ENCODE measurements at regions not wholly inside any gene's neighbourhood (a gene's known extent, or its start where the extent isn't known, plus 50 kb on each side); places are given as distances from the start of the nearest gene placed in this dataset.

DNA sequence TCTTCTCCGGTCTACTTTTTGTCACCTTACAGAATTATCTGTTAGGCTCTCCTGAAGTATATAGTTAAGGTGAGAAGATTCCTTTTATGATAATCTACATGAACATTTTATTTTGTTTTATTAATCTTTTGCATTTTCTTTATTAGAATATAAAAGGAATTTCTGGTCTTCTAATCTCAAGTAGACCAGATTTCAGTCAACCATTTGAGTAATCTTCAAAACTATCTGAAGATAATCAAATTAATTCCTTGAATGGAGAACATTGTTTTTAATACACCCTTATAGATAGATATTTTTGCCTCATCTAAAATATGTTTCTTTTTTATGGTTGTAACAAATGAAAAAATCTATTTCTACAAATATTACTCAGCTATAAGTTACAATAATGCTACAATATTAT, 381.7 kb upstream of the PCDH20 start:
- Histone ChIP-seq H2BK5ac (ENCODE audit: low read depth, low read length, poor library complexity) (no peak overlapping the region), H3K79me2 (ENCODE audit: control insufficient read depth, insufficient read depth, low read length, poor library complexity) (no peaks in the 10 kb centered on the region), H3K36me3 (ENCODE audit: control insufficient read depth in 1 of 2, insufficient read depth in 2 of 2, low read length in 2 of 2) (no peaks in the 10 kb centered on the region), H3K27ac (ENCODE audit: low read depth, low read length) (no peak overlapping the region), H3K27me3 (ENCODE audit: insufficient read depth, low read length) (no peaks in the 10 kb centered on the region), H4K12ac (ENCODE audit: low read depth, low read length) (no peak overlapping the region), H3K4me3 (ENCODE audit: low read depth, low read length) (no peak overlapping the region), H3K9ac (ENCODE audit: low read length) (no peak overlapping the region), H3K79me1 (ENCODE audit: low read length) (no peaks in the 10 kb centered on the region), H3K18ac (ENCODE audit: low read length) (no peak overlapping the region), H3K4ac (ENCODE audit: low read depth, low read length) (no peak overlapping the region), H2BK120ac (ENCODE audit: insufficient read depth, low read length, poor library complexity) (no peak overlapping the region), H3K4me2 (ENCODE audit: low read length) (no peak overlapping the region), H3K23ac (ENCODE audit: low read length) (no peak overlapping the region), H2AK5ac (ENCODE audit: low read length) (no peak overlapping the region), H4K91ac (ENCODE audit: low read depth, low read length) (no peak overlapping the region), H3K4me1 (ENCODE audit: control insufficient read depth in 1 of 2, insufficient read depth in 2 of 2, low read length in 2 of 2) (no peaks in the 10 kb centered on the region), H2AFZ (ENCODE audit: insufficient read depth, low read length, poor library complexity) (no peak overlapping the region), H4K8ac (ENCODE audit: low read depth, low read length) (no peak overlapping the region), H2BK12ac (ENCODE audit: low read length) (no peak overlapping the region), H3K14ac (ENCODE audit: low read length) (no peak overlapping the region), H3K9me3 (ENCODE audit: insufficient read depth, low read depth, low read length) (no peaks in the 10 kb centered on the region)
- no CpG with 5 or more reads among the region's 1 CpG for WGBS (ENCODE audit: extremely low coverage, insufficient coverage, insufficient read length)
- DNase-seq = no peak

DNA sequence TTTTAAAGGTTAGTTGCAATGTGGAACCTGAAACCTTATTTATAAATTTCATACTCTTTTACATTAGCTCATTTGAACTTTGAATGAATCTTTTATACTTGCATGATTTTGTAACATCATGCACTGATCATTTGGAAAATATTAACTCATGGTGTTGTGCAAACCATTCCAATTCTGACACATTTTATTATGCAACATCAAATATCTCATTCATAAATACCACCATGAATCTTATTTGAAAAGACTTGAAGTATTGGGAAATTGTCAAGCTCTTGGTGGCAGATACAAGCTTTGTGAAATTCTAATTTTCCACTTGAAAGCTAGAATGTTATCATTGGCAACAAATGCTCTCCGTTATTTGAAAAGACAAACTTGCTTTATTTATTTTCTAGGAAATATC, 379.9 kb upstream of the PCDH20 start:
- H4K8ac ChIP-seq (ENCODE audit: low read depth, low read length) = no peak overlapping the region
- H2BK12ac ChIP-seq (ENCODE audit: low read length) = no peak overlapping the region
- WGBS (ENCODE audit: extremely low coverage, insufficient coverage, insufficient read length) = no CpG with 5 or more reads among the region's 1 CpG
- no peaks in the 10 kb centered on the region for H3K79me2 ChIP-seq (ENCODE audit: control insufficient read depth, insufficient read depth, low read length, poor library complexity)
- no peak overlapping the region for H2AK5ac ChIP-seq (ENCODE audit: low read length)
- H3K4me3 ChIP-seq (ENCODE audit: low read depth, low read length) = no peak overlapping the region
- no peak overlapping the region for H3K27ac ChIP-seq (ENCODE audit: low read depth, low read length)
- no peaks in the 10 kb centered on the region for H3K36me3 ChIP-seq (ENCODE audit: control insufficient read depth in 1 of 2, insufficient read depth in 2 of 2, low read length in 2 of 2)
- no peak overlapping the region for H4K12ac ChIP-seq (ENCODE audit: low read depth, low read length)
- H2BK120ac ChIP-seq (ENCODE audit: insufficient read depth, low read length, poor library complexity) = no peak overlapping the region
- no peak overlapping the region for H3K18ac ChIP-seq (ENCODE audit: low read length)
- no peak overlapping the region for H2BK5ac ChIP-seq (ENCODE audit: low read depth, low read length, poor library complexity)
- H2AFZ ChIP-seq (ENCODE audit: insufficient read depth, low read length, poor library complexity) = no peak overlapping the region
- H3K4me2 ChIP-seq (ENCODE audit: low read length) = no peak overlapping the region
- no peak overlapping the region for H3K14ac ChIP-seq (ENCODE audit: low read length)
- H3K79me1 ChIP-seq (ENCODE audit: low read length) = no peaks in the 10 kb centered on the region
- no peaks in the 10 kb centered on the region for H3K4me1 ChIP-seq (ENCODE audit: control insufficient read depth in 1 of 2, insufficient read depth in 2 of 2, low read length in 2 of 2)
- DNase-seq = no peak
- H3K9ac ChIP-seq (ENCODE audit: low read length) = no peak overlapping the region
- H3K9me3 ChIP-seq (ENCODE audit: insufficient read depth, low read depth, low read length) = no peaks in the 10 kb centered on the region
- H3K27me3 ChIP-seq (ENCODE audit: insufficient read depth, low read length) = no peaks in the 10 kb centered on the region
- no peak overlapping the region for H3K23ac ChIP-seq (ENCODE audit: low read length)
- no peak overlapping the region for H4K91ac ChIP-seq (ENCODE audit: low read depth, low read length)
- no peak overlapping the region for H3K4ac ChIP-seq (ENCODE audit: low read depth, low read length)

DNA sequence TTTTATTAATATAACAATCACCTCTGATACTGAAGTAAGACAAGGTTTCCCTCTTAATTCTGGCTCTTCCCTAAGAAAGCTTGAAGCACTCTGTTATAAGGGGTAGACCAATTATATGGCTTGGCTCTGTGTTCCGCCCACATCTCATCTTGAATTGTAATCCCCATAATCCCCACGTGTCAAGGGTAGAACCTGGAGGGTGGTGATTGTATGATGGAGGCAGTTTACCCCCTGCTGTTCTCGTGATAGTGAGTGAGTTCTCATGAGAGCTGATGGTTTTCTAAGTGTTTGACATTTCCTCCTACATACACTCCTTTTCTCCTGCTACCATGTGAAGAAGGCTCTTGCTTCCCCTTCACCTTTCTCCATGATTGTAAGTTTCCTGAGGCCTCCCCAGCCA, 363.8 kb upstream of the PCDH20 start:
- Histone ChIP-seq H3K4me2 (ENCODE audit: low read length) (no peak overlapping the region), H4K12ac (ENCODE audit: low read depth, low read length) (no peak overlapping the region), H3K27me3 (ENCODE audit: insufficient read depth, low read length) (no peaks in the 10 kb centered on the region), H3K79me1 (ENCODE audit: low read length) (no peaks in the 10 kb centered on the region), H3K9me3 (ENCODE audit: insufficient read depth, low read depth, low read length) (no peaks in the 10 kb centered on the region), H3K4me1 (ENCODE audit: control insufficient read depth in 1 of 2, insufficient read depth in 2 of 2, low read length in 2 of 2) (no peaks in the 10 kb centered on the region), H2AFZ (ENCODE audit: insufficient read depth, low read length, poor library complexity) (no peak overlapping the region), H2BK12ac (ENCODE audit: low read length) (no peak overlapping the region), H3K9ac (ENCODE audit: low read length) (no peak overlapping the region), H2BK120ac (ENCODE audit: insufficient read depth, low read length, poor library complexity) (no peak overlapping the region), H3K36me3 (ENCODE audit: control insufficient read depth in 1 of 2, insufficient read depth in 2 of 2, low read length in 2 of 2) (no peaks in the 10 kb centered on the region), H3K14ac (ENCODE audit: low read length) (no peak overlapping the region), H4K91ac (ENCODE audit: low read depth, low read length) (no peak overlapping the region), H3K27ac (ENCODE audit: low read depth, low read length) (no peak overlapping the region), H2AK5ac (ENCODE audit: low read length) (no peak overlapping the region), H3K4me3 (ENCODE audit: low read depth, low read length) (no peak overlapping the region), H3K4ac (ENCODE audit: low read depth, low read length) (no peak overlapping the region), H3K23ac (ENCODE audit: low read length) (no peak overlapping the region), H3K79me2 (ENCODE audit: control insufficient read depth, insufficient read depth, low read length, poor library complexity) (no peaks in the 10 kb centered on the region), H4K8ac (ENCODE audit: low read depth, low read length) (no peak overlapping the region), H3K18ac (ENCODE audit: low read length) (no peak overlapping the region), H2BK5ac (ENCODE audit: low read depth, low read length, poor library complexity) (no peak overlapping the region)
- WGBS (ENCODE audit: extremely low coverage, insufficient coverage, insufficient read length) = no CpG with 5 or more reads among the region's 3 CpGs
- DNase-seq = no peak

DNA sequence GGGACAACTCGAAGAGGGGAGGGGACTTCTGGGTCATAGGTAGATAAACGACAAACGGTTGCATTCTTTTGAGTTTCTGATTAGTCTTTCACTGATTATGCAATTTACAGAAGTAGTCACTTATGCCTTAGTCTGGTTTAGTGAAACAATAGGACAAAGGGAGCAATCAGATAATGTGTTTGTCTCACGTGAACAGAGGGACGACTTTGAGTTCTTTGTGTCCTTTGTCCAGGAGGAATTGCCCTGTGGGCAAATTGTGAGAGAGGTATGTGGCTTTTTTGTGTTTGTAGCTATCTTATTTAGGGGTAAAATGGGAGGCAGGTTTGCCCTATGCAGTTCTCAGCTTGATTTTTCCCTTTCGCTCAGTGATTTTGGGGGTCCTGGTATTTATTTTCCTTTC, 362.9 kb upstream of the PCDH20 start:
- no peak overlapping the region for H3K23ac ChIP-seq (ENCODE audit: low read length)
- H2BK12ac ChIP-seq (ENCODE audit: low read length) = no peak overlapping the region
- no peaks in the 10 kb centered on the region for H3K27me3 ChIP-seq (ENCODE audit: insufficient read depth, low read length)
- no peaks in the 10 kb centered on the region for H3K9me3 ChIP-seq (ENCODE audit: insufficient read depth, low read depth, low read length)
- no peak overlapping the region for H3K4ac ChIP-seq (ENCODE audit: low read depth, low read length)
- H2BK5ac ChIP-seq (ENCODE audit: low read depth, low read length, poor library complexity) = no peak overlapping the region
- no peak overlapping the region for H4K12ac ChIP-seq (ENCODE audit: low read depth, low read length)
- H3K14ac ChIP-seq (ENCODE audit: low read length) = no peak overlapping the region
- H3K4me2 ChIP-seq (ENCODE audit: low read length) = no peak overlapping the region
- H3K36me3 ChIP-seq (ENCODE audit: control insufficient read depth in 1 of 2, insufficient read depth in 2 of 2, low read length in 2 of 2) = no peaks in the 10 kb centered on the region
- no peak overlapping the region for H2AFZ ChIP-seq (ENCODE audit: insufficient read depth, low read length, poor library complexity)
- WGBS (ENCODE audit: extremely low coverage, insufficient coverage, insufficient read length) = no CpG with 5 or more reads among the region's 6 CpGs
- H2AK5ac ChIP-seq (ENCODE audit: low read length) = no peak overlapping the region
- no peak overlapping the region for H4K8ac ChIP-seq (ENCODE audit: low read depth, low read length)
- no peak overlapping the region for H3K9ac ChIP-seq (ENCODE audit: low read length)
- no peak overlapping the region for H3K4me3 ChIP-seq (ENCODE audit: low read depth, low read length)
- H3K27ac ChIP-seq (ENCODE audit: low read depth, low read length) = no peak overlapping the region
- no peaks in the 10 kb centered on the region for H3K79me1 ChIP-seq (ENCODE audit: low read length)
- no peaks in the 10 kb centered on the region for H3K4me1 ChIP-seq (ENCODE audit: control insufficient read depth in 1 of 2, insufficient read depth in 2 of 2, low read length in 2 of 2)
- no peaks in the 10 kb centered on the region for H3K79me2 ChIP-seq (ENCODE audit: control insufficient read depth, insufficient read depth, low read length, poor library complexity)
- DNase-seq = no peak
- H4K91ac ChIP-seq (ENCODE audit: low read depth, low read length) = no peak overlapping the region
- H2BK120ac ChIP-seq (ENCODE audit: insufficient read depth, low read length, poor library complexity) = no peak overlapping the region
- H3K18ac ChIP-seq (ENCODE audit: low read length) = no peak overlapping the region
